T47D (cell line): ENCODE measurements at regions not wholly inside any gene's neighbourhood (a gene's known extent, or its start where the extent isn't known, plus 50 kb on each side); places are given as distances from the start of the nearest gene placed in this dataset.
"Not testable (repeated sequence)": the region's sequence is repeated elsewhere in the genome, so short reads cannot be mapped to it uniquely, and the experiment has no call there.

Experiments used
- DNase-seq, 2 experiments: peaks; one replicate each; pipeline versions ENCODE4 v3.0.0 to v3.0.0-alpha.2; 2011 to 2012; ENCODE audit warnings: low read depth in 1 of 2, low spot score in 1 of 2
- JUND ChIP-seq: IDR thresholded peaks from 2 replicates; pipeline ENCODE4 v1.6.1; 2012; ENCODE audit warnings: low read depth
- in situ Hi-C: cut with HindIII; loops from 2 replicates; pipeline ENCODE4 v1.10.0; 2016; ENCODE audit warnings: low sequenced_read_pairs, low pct_unique_long_range_greater_than_20kb

DNA sequence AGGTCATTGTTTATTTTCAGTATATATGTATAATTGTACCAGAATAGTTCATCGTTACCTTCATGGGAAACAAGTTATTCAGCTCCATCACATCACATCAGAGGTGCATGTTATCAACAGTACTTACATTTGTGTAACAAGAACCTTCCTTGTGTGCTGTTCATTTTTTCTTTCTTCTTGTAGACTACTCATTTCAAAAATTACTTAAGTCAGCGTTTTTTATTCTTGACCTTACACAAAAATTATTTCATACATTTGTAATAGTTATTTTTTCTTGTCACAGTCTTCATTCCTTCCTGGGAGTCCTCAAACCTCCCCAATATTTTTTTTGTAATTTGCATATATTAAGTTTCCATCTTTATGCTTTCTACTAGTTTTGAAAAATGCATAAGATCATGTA, 725.7 kb upstream of the ADGRB3 start:
- in situ Hi-C loops: no loop called here
- no peak for TF ChIP-seq JUND
- no peak for DNase-seq

DNA sequence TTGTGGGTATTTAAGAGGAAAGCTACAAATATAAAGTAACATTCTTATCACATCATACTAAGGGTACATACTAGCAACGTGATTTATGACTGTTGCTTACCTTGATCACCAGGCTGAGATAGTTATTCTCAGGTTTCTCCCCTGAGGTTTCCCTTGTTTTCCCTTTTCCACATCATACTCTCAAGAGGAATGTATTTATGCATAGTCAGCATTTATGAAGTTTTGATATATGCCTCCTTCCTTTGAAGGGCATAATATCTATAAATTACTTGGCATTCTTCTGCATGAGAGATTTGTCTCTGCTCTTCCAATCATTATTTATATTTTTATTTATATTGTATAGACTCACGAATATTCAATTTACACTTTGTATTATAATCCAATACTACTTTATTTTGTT, 726.7 kb upstream of the ADGRB3 start:
- TF ChIP-seq JUND: no peak
- in situ Hi-C loops: no loop called here
- DNase-seq: no peak

DNA sequence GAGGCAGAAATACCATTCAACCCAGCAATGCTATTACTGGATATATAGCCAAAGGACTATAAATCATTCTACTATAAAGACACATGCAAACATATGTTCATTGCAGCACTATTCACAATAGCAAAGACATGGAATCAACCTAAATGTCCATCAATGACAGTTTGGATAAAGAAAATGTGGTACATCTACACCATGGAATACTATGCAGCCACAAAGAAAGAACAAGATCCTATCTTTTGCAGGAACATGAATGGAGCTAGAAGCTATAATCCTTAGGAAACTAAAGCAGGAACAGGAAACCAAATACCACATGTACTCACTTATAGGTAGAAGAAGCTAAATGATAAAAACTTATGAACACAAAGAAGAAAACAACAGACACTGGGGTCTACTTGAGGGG, 730.3 kb upstream of the ADGRB3 start:
- DNase-seq, in situ Hi-C loops: not testable (repeated sequence)

DNA sequence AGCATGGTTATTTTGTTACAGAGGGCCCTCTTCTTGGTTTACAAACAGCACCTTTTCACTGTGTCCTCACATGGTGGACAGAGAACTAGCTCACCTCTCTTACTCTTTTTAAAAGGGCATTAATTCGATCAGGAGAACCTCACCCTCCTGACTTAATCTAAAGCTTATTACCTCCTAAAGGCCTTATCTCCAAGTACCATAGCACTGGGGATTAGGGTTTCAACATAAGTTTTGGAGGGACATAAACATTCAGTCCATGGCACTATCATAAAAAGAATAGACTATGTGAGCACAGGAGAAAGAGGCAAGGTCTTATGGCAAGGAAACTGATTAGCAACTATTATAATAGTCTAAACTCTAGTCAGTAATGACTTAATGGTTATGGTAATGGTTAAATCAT, 736.2 kb upstream of the ADGRB3 start:
- no peak for TF ChIP-seq JUND

DNA sequence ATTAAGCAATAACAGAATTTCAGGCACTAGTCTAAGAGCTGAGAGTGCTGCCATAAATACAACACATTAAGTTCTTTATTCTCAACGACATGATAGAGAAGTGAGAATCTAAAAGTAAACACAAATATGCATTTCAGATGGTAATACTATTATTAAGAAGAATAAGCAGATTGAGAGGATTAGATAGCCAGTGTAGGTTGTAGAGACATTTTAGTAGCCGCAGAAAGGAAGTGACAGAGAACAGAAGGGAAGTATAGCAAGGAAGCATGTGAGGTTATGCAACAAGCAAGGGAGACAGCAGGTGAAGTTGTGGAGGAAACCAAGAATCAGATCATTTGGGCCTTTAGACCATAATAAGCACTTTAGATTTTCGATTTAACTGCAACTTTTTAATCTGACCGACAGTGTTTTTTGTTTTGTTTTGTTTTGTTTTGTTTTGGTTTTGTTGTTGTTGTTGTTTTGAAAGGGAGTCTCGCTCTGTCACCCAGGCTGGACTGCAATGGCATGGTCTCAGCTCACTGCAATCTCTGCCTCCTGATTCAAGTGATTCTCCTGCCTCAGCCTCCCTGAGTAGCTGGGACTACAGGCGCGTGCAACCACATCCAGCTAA, 737.0 kb upstream of the ADGRB3 start:
- no peak for TF ChIP-seq JUND
- no peak for DNase-seq
- in situ Hi-C loops: no loop called here

More for the DNA sequence above, 736.2 kb upstream of the ADGRB3 start:
- DNase-seq: no peak
- in situ Hi-C loops: no loop called here

DNA sequence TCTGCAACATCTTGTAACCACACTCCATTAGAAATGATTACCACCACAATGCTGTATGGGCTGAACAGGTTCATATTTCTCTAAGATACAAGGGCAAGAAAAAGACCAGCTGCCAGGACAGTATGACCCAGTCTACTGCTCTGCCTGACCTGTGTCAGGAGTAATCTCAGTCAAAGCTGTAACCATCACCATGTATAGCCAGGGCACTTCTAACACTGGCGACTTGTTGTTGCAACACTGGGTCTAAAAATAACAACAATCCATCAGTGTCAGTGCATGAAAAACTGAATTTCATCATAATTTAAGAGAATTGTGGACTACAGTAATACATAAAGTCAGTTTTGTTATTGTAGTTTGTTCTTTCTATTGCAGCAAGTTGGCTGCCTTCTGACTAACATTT, 738.6 kb upstream of the ADGRB3 start:
- no peak for DNase-seq
- no peak for TF ChIP-seq JUND
- in situ Hi-C loops: no loop called here

DNA sequence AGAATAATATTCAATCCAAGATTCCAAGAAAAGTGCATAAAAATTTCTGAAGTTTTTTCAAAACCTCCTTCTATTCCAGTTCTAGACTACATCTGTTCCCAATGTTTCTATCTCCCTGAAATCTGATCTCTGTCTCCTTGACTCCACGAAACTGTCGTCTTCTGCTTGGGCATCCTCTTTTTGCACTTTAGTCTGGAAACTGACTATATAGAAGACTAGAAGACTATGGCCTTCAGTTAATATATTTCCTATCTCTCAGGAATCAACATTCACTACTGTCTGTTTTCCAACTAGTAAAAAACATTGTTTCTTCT, 745.4 kb upstream of the ADGRB3 start:
- in situ Hi-C loops: no loop called here
- DNase-seq: no peak
- TF ChIP-seq JUND: no peak

DNA sequence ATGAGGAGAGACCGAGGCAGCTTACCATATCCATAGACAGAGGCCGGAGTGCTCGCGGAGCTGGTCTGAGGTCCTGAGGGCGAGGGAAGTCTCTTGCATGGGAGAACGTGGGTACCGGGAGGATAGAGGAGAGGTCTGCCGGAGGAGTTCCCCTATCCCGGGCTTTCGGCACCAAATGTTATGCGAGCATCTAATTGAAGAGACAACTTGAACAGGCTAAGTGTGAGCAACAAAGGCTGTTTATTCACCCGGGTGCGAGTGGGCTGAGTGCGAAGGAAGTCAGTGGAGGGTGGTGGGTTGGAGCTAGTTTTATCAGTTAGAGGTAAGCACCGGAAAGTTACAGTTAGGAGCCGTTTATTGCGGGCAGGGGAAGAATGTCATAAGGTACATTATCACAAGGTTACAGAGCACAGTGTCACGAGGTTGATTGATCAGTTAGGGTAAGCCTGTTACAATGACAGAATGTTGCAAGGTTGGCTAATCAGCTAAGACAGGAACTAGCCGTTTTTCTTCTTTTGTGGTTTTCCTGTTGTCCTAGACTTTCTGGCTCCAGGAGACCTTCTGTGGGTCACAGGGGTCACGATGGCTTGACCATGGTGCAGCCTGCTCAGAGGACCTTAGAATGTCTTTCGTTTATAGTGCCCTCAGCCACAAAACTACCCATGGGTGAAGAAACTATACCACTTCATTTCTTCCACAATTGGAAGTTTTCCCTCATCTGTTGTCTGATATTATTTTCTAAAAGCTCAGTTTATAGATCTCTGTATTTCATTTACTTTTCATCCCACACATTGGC, 746.0 kb upstream of the ADGRB3 start:
- no peak for TF ChIP-seq JUND
- in situ Hi-C loops: no loop called here
- DNase-seq: no peak

DNA sequence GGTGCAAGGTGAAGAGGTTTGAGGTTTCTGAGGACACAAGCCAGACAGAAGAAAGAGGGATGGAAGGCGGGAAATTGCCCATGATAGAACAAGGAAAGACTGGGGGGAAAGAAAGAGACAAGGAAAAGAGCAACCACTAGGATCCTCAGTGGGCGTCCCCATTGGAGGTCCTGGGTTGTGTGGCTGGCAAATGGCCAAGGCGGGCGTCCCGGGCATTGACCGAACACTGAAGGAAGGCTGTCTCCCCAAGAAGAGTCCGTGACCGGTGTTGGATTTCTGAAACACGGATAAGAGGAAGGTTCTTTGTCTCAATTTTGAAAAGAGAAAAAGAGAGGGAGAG, 746.6 kb upstream of the ADGRB3 start:
- in situ Hi-C loops: no loop called here
- no peak for DNase-seq
- no peak for TF ChIP-seq JUND

DNA sequence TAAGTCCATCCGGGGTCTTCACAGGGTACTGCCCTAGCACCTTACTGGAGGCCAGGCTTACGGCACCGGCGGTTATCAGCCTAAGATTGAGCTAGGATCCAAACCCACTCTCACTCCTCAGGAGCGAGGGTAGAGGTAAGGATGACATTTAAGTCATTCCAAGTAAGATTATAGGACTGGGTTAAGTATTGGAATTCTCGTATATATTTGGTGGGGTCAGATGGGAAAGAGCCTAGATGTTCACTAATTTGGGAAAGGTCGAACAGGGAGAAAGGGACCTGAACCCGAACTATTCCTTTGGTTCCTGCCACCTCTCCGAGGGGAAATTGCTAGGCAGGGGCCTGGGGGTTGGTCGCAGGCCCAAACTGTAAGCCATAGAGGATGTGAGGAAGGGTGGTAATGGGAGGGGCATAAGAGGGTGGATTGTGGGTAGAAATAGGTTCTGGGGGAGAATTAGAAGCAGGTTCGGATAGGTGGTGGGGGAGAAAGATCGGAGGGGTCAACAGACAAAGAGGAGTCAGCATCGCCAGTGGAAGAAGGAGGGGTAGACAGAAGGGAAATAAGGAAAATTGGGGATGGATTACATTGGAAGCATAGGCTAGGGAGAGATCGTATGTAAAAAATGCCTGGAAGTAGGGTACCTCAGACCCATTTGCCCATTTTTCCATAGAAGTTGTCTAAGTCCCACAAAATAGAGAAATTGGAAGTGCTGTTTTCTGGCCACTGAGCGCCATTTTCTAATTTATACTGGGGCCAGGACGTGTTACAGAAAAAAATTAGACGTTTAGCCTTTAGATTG, 747.1 kb upstream of the ADGRB3 start:
- in situ Hi-C loops: no loop called here
- DNase-seq: no peak
- no peak for TF ChIP-seq JUND

DNA sequence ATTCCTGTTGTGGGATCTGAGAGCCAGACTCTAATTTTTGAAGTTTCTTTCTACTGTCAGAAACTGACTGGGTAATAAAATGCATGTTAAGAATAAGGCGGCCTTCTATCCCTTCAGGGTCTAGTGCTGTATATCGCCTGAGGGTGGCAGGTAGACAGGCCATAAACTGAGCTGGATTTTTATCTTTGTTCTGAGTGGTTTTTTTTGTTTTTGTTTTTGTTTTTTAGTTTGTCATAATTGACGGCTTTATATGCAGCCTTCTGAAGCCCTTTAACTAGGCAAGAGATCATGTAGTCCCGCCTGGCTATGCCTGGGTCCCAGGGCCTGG, 747.7 kb upstream of the ADGRB3 start:
- in situ Hi-C loops: no loop called here
- no peak for DNase-seq
- no peak for TF ChIP-seq JUND

DNA sequence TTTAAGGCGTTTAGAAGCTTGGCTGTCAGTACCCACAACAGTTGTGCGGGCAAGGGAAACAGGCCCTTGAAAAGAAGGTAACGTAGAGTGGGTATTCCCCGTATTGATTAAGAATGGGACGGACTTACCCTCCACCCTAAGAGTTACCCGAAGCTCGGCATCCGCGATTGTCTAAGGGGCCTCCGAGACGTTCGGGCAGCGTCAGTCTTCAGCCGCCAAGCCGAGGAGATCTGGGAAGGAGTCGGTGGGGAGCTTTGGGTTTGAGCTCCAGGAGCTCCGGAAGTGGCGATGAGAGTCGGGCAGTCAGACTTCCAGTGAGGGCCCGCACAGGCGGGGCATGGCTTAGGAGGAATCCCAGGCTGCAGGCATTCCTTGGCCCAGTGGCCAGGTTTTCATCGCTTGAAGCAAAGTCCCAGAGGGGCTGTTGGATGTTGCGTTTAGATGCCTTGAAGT, 748.2 kb upstream of the ADGRB3 start:
- no peak for TF ChIP-seq JUND
- in situ Hi-C loops: no loop called here
- DNase-seq: no peak

DNA sequence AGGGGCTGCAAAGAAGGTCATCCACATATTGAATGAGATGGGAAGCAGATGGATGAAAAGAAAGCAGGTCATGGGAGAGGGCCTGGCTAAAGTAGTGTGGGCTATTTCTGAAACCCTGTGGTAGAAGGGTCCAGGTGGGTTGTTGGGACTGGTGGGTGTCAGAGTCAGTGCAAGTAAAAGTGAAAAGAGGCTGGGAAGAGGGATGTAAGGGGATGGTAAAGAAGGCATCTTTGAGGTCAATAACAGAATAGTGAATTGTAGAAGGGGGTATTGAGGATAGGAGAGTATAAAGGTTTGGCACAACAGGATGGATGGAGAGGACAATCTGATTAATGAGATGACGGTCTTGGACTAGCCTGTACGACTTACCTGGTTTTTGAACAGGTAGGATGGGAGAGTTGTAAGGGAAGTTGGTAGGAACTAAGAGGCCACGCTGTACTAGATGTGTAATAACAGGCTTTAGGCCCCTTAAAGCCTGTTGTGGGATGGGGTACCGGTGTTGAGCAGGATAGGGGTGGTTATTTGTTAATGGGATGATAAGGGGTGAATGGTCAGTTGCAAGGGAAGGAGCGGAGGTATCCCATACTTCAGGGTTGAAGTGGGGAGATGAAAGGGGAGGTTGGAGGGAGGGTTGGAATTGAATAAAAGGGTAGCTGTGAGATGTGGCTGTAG, 748.9 kb upstream of the ADGRB3 start:
- in situ Hi-C loops: no loop called here
- no peak for TF ChIP-seq JUND
- DNase-seq: no peak
